ENCODE measurements at regions not wholly inside any gene's neighbourhood (a gene's known extent, or its start where the extent isn't known, plus 50 kb on each side); places are given as distances from the start of the nearest gene placed in this dataset.

- DNase-seq (ENCODE audit: low read depth in 3 of 3) = no peak
These were observed 95.4 kb upstream of the KLHL25 start for GRCh38 chr15:85889956-85890619.

GRCh38 chr15:85890620-85890980, 95.9 kb upstream of the KLHL25 start:
- DNase-seq (ENCODE audit: low read depth in 3 of 3) = no peak

DNA sequence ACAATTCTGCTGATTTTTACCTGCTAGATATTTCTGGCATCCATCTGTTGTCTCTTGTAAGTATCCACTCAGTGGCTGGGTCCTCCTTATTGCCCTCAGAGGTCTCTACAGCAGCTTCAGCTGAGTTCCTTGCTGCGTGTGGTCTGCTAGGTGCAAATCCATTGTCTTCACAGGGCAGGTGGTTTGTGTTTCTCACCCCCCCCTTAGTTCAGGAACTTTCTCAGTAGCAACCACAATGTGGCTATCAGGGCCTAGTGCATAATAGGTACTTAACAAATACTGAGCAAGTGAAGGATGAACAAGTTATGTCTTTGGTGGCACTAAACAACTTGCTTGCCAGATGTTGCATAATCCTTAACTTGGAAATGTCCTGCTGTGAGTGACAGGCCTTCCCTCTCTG, 96.7 kb upstream of the KLHL25 start:
- no peak for DNase-seq (ENCODE audit: low read depth in 3 of 3)

- no peak for DNase-seq (ENCODE audit: low read depth in 3 of 3)
These were observed 97.5 kb upstream of the KLHL25 start for GRCh38 chr15:85892232-85892631.

- DNase-seq (ENCODE audit: low read depth in 3 of 3) = no peak
These were observed 102.6 kb upstream of the KLHL25 start for GRCh38 chr15:85897207-85897894.

- no peak for DNase-seq (ENCODE audit: low read depth in 3 of 3)
These were observed 103.4 kb upstream of the KLHL25 start for GRCh38 chr15:85897895-85898717.

DNA sequence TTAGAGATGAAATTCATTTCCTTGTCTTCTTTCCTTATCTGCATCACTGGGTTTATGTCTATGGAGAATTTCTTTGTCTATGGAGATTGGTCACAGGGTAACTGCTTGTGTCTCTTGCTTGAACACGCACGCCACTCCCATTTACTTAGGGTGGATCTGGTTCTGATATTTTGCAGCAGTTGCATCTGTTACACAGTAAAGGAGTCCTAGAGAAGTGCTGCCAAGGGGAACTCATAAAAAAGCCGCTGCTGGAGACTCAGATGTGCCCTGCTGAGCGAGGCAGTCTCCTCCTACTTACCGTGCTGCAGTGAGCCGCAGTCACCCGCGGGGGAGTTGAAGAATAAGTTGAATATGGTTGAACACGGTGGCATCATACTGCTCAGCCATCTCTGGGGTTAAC, 105.2 kb upstream of the KLHL25 start:
- DNase-seq (ENCODE audit: low read depth in 3 of 3) = no peak

GRCh38 chr15:85905751-85906450, 111.2 kb upstream of the KLHL25 start:
- DNase-seq (ENCODE audit: low read depth in 3 of 3) = no peak

DNA sequence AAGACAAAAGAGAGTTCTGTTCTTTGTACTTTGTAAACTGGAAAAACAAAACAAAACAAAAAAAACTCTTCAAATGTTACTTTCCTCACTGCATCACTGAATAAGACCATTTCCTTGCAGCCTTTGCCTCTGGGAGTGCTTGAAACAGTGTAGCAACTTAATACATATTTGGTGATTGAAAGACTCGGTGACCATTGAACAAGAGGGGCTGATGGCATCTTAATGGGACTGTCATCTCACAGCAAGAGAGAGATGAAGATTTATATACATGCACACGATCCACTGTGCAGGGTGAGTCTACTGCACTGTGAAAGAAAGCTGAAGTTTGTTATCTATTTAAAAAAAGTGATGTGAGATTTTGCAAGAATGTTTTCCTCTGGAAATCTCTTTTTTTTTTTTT, 111.9 kb upstream of the KLHL25 start:
- DNase-seq (ENCODE audit: low read depth in 3 of 3) = no peak

GRCh38 chr15:85910834-85911233, 116.1 kb upstream of the KLHL25 start:
- no peak for DNase-seq (ENCODE audit: low read depth in 3 of 3)

DNA sequence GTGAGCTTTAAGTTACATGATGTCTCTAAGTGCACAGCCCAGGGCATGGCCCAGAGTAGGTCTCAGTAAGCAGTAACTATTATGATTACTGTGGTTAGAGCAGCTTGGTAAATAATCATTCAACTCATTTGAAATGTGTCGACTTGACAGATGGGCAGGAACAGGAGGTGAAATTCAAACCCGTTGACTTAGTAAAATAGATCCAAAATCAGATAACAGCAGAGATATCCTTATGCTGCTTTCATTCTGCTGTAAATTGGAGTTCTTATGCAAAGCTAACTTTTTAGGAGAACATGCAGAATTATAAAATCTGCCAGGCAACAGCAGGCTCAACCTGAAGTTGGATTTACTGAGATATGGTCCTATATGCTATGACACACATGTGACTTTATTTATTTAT, 118.7 kb upstream of the KLHL25 start:
- DNase-seq (ENCODE audit: low read depth in 3 of 3) = no peak

GRCh38 chr15:85920956-85921355, 126.2 kb upstream of the KLHL25 start:
- no peak for DNase-seq (ENCODE audit: low read depth in 3 of 3)

DNA sequence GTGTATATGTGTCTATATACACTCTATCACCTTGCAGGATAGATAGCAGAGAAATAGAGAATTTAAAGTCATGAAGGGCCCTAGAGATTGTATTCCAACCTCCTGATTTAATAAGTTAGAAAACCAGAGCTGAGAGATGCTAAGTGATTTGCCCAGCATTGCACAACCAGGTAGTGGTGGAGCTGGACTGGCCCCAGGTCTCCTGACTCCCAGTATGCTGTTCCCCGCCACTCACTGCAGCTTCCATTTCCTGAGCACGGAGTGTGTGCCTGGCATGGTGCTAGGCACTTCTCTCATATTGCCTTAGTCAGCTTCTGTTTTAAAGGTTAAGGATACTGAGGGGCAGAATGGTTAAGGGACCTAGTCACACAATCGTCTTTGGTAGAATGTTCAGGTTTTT, 129.4 kb upstream of the KLHL25 start:
- no peak for DNase-seq (ENCODE audit: low read depth in 3 of 3)

- DNase-seq (ENCODE audit: low read depth in 3 of 3) = no peak
These were observed 131.0 kb upstream of the KLHL25 start for GRCh38 chr15:85925649-85926237.

GRCh38 chr15:85926834-85927233, 132.1 kb upstream of the KLHL25 start:
- DNase-seq (ENCODE audit: low read depth in 3 of 3) = no peak

GRCh38 chr15:85927931-85928537, 133.3 kb upstream of the KLHL25 start:
- no peak for DNase-seq (ENCODE audit: low read depth in 3 of 3)

DNA sequence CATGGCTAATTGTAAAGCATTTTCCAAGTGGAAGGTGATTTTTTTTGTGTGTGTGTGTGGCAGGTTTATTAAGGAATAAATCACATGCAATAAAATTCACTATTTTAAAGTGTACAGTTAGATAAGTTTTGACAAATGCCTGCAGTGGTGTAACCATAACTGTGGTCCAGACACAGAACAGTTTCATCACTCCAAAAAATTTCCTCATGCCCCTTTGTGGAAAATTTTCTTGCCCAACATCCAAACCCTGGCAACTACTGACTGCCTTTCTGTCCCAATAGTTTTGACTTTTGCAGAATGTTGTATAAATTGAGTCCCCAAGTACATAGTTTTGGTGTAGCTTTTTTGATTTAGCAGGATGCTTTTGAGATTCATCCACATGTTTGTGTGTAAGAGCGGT, 135.1 kb upstream of the KLHL25 start:
- DNase-seq (ENCODE audit: low read depth in 3 of 3) = no peak

DNA sequence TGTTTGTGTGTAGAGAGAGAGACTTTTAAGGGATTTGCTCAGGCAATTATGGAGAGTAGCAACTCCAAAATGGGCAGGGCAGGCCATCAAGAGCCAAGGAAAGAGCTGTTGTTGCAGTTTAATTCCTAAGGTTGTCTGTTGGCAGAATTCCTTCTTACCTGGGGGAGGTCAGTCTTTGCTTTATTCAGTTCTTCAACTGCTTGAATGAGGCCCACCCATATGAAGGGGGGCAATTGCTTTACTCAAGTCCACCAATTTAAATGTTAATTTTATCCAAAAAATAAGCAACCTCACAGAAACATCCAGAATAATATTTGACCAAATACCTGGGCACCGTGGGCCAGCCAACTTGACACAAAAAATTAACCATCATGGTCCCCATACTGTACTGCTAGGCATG, 137.7 kb upstream of the KLHL25 start:
- DNase-seq (ENCODE audit: low read depth in 3 of 3) = no peak

DNA sequence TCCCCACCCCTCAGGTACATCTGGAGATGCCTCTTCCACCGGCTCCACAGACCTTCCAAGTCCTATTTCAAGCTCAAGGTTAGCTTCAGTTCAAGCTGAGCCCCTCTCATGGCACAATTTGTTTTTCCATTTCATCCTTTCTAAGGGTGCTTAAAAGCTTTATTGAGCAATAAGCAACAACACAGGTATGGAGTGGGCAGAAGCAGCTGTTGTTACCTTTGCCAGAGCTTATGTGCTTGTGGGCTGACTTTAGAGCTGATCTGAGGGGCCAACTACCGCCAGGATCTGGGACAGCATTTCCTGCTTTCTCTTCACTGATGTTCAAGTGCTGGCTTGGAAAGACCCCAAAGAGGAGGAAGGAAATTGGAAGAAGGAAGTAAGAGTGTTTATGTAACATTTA, 140.0 kb upstream of the KLHL25 start:
- no peak for DNase-seq (ENCODE audit: low read depth in 3 of 3)

- no peak for DNase-seq (ENCODE audit: low read depth in 3 of 3)
These were observed 140.5 kb upstream of the KLHL25 start for GRCh38 chr15:85935182-85935581.

DNA sequence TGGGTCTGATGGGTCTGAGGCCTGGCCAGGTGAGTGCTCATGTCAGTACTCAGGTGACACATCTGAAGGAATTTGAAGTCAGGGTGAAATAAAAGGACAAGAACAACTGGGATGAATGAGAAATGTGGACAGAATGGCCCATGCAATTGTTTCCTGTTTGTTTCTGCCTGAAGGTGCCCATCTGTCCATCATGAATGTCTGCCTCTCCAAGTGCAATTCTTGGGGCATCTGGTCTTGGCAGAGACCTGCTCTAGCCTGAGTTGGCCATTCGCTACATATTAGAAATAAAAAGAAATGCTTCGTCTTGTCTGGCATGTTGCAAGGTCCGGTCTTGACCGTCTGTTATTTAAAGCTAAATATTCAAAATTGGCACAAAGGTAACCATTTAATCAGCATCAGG, 142.0 kb upstream of the AGBL1 start:
- DNase-seq (ENCODE audit: low read depth in 3 of 3) = no peak
